BJ (cell line): ENCODE measurements at regions not wholly inside any gene's neighbourhood (a gene's known extent, or its start where the extent isn't known, plus 50 kb on each side); places are given as distances from the start of the nearest gene placed in this dataset.

Experiments used
- CTCF ChIA-PET: fragments of 350-600 bp; formaldehyde crosslinking; extraction: SDS; loops from one replicate; lab custom pipeline; 2021; ENCODE audit warnings: antibody characterized with exemption, inconsistent platforms; lab: Yijun Ruan, JAX
- POLR2A ChIA-PET: fragments of 300-600 bp; sonication (Branson Sonifier 250); formaldehyde crosslinking; extraction: SDS; loops from one replicate; lab custom pipeline; 2021; ENCODE audit warnings: antibody characterized with exemption; lab: Charles Lee
- DNase-seq: peaks from one replicate; pipeline ENCODE4 v3.0.0-alpha.2; 2011; ENCODE audit warnings: low read depth
- H3K27me3 ChIP-seq: 2 replicates; pipeline ENCODE4 v1.6.0; 2011; ENCODE audit warnings: low read length; ENCODE audit not compliant: control insufficient read depth, insufficient read depth
- H3K36me3 ChIP-seq: 2 replicates; pipeline ENCODE4 v1.5.1; 2011; ENCODE audit warnings: low read length; ENCODE audit not compliant: control insufficient read depth, insufficient read depth
- H3K4me3 ChIP-seq: 2 replicates; pipeline ENCODE4 v1.5.1; 2011; ENCODE audit warnings: low read depth, mild to moderate bottlenecking, control low read depth, low read length
- CTCF ChIP-seq: IDR thresholded peaks from 2 replicates; pipeline ENCODE4 v1.5.1; 2011; ENCODE audit warnings: low read depth, mild to moderate bottlenecking, control low read depth, inconsistent platforms, low read length, moderate library complexity; ENCODE audit not compliant: insufficient read depth

- ChIA-PET POLR2A (no interaction called here), CTCF (no interaction called here)
- Histone ChIP-seq H3K27me3 (no peaks in the 10 kb centered on the region), H3K36me3 (no peaks in the 10 kb centered on the region), H3K4me3 (no peak overlapping the region)
- DNase-seq = no peak
- no peak for TF ChIP-seq CTCF
These were observed 210.6 kb downstream of the QDPR start for GRCh38 chr4:17301266-17301665.

- DNase-seq = no peak
- POLR2A ChIA-PET = no interaction called here
- CTCF ChIA-PET = interaction anchor here (1.4 kb wide), 1 partner anchor 17 kb away, joined by 3 read pairs; no protein-coding TSS in a partner anchor
These were observed 214.7 kb downstream of the QDPR start for GRCh38 chr4:17296921-17297890.

GRCh38 chr4:17293901-17294300 lies 218.0 kb downstream of the QDPR start:
- TF ChIP-seq CTCF = no peak

More at GRCh38 chr4:17296921-17297890, 214.7 kb downstream of the QDPR start:
- Histone ChIP-seq H3K36me3 (no peaks in the 10 kb centered on the region), H3K4me3 (no peak overlapping the region), H3K27me3 (no peaks in the 10 kb centered on the region)
- no peak for TF ChIP-seq CTCF

GRCh38 chr4:17288151-17288550 lies 223.7 kb downstream of the QDPR start:
- no peak for DNase-seq
- CTCF ChIA-PET = no interaction called here
- POLR2A ChIA-PET = no interaction called here
- H3K36me3 ChIP-seq = no peaks in the 10 kb centered on the region
- no peak overlapping the region for H3K4me3 ChIP-seq
- TF ChIP-seq CTCF = no peak
- no peaks in the 10 kb centered on the region for H3K27me3 ChIP-seq

More at GRCh38 chr4:17293901-17294300, 218.0 kb downstream of the QDPR start:
- ChIA-PET POLR2A (no interaction called here), CTCF (no interaction called here)
- Histone ChIP-seq H3K36me3 (no peaks in the 10 kb centered on the region), H3K27me3 (no peaks in the 10 kb centered on the region), H3K4me3 (no peak overlapping the region)
- DNase-seq = no peak

GRCh38 chr4:17286752-17287460 lies 225.0 kb downstream of the QDPR start:
- no peak for DNase-seq
- H3K36me3 ChIP-seq = no peaks in the 10 kb centered on the region
- CTCF ChIA-PET = no interaction called here
- POLR2A ChIA-PET = no interaction called here
- no peak for TF ChIP-seq CTCF
- H3K4me3 ChIP-seq = no peak overlapping the region
- no peaks in the 10 kb centered on the region for H3K27me3 ChIP-seq
